H1 (cell line): ENCODE measurements at regions not wholly inside any gene's neighbourhood (a gene's known extent, or its start where the extent isn't known, plus 50 kb on each side); places are given as distances from the start of the nearest gene placed in this dataset.

Source experiments
- CTCF ChIA-PET: fragments of 300-600 bp; sonication (Branson Sonifier 250); formaldehyde crosslinking; loops from one replicate; lab custom pipeline; 2021; ENCODE audit not compliant: partially characterized antibody; lab: Charles Lee
- POLR2A ChIA-PET: fragments of 300-600 bp; sonication (Branson Sonifier 250); formaldehyde crosslinking; loops from one replicate; lab custom pipeline; 2021; ENCODE audit warnings: inconsistent platforms; ENCODE audit not compliant: partially characterized antibody; lab: Charles Lee
- DNase-seq, 2 experiments: peaks; one replicate each; pipeline versions ENCODE4 v3.0.0 to v3.0.0-alpha.2; 2010 to 2022; ENCODE audit warnings: low spot score in 2 of 2, low read depth in 1 of 2, mixed read lengths in 1 of 2
- FAIRE-seq: peaks from 2 replicates; lab custom pipeline; 2011; peaks lifted over from hg19 to GRCh38; lab: Jason Lieb, UNC
- H2AFZ ChIP-seq: 2 replicates; pipeline ENCODE4 v1.8.1; 2012; ENCODE audit warnings: low read length, inconsistent platforms
- H2AK5ac ChIP-seq: 2 replicates; pipeline ENCODE4 v1.6.1; 2013; ENCODE audit warnings: low read depth, low read length
- H2BK120ac ChIP-seq: replicated peaks from 2 replicates; pipeline ENCODE3; 2013; ENCODE audit warnings: low read depth, low read length, inconsistent platforms
- H2BK12ac ChIP-seq: 2 replicates; pipeline ENCODE4 v1.6.1; 2013; ENCODE audit warnings: low read depth, low read length
- H2BK15ac ChIP-seq: 2 replicates; pipeline ENCODE4 v1.6.1; 2013; ENCODE audit warnings: low read length
- H2BK20ac ChIP-seq: 2 replicates; pipeline ENCODE4 v1.6.1; 2013; ENCODE audit warnings: low read length
- H2BK5ac ChIP-seq: 2 replicates; pipeline ENCODE4 v1.6.1; 2013; ENCODE audit warnings: low read depth, low read length
- H3K14ac ChIP-seq: 2 replicates; pipeline ENCODE4 v1.6.1; 2013; ENCODE audit warnings: inconsistent platforms; ENCODE audit not compliant: insufficient read length
- H3K18ac ChIP-seq: 2 replicates; pipeline ENCODE4 v1.6.1; 2013; ENCODE audit warnings: low read length; ENCODE audit errors: extremely low read depth
- H3K23ac ChIP-seq: 2 replicates; pipeline ENCODE4 v1.6.1; 2013; ENCODE audit warnings: inconsistent platforms; ENCODE audit not compliant: insufficient read length
- H3K23me2 ChIP-seq: 2 replicates; pipeline ENCODE4 v1.6.1; 2013; ENCODE audit warnings: low read depth, low read length
- H3K27ac ChIP-seq: 2 replicates; pipeline ENCODE4 v1.6.1; 2011; ENCODE audit warnings: low read depth, low read length, inconsistent platforms
- H3K27me3 ChIP-seq, 4 experiments: replicated peaks in 1 of 4; 1 replicate in 1 of 4; 2 replicates in 3 of 4; pipeline versions ENCODE4 v1.6.1 to v1.8.1; 2011 to 2013; ENCODE audit warnings: low read length in 3 of 4, mild to moderate bottlenecking in 3 of 4, inconsistent platforms in 2 of 4, mixed read lengths in 2 of 4, moderate library complexity in 1 of 4; ENCODE audit not compliant: control insufficient read depth in 3 of 4, insufficient read depth in 3 of 4; ENCODE audit errors: extremely low read depth in 1 of 4
- H3K36me3 ChIP-seq, 4 experiments: 2 replicates each; pipeline versions ENCODE4 v1.6.1 to v1.8.1; 2011 to 2013; ENCODE audit warnings: mild to moderate bottlenecking in 4 of 4, low read length in 3 of 4, moderate library complexity in 2 of 4, control low read depth in 1 of 4, inconsistent platforms in 1 of 4; ENCODE audit not compliant: insufficient read depth in 4 of 4, control insufficient read depth in 2 of 4
- H3K4ac ChIP-seq: replicated peaks from 2 replicates; pipeline ENCODE3; 2013; ENCODE audit warnings: low read length, low read depth, mixed read lengths, inconsistent platforms; ENCODE audit not compliant: insufficient read length
- H3K4me1 ChIP-seq, 4 experiments: replicated peaks in 1 of 4; 1 replicate in 1 of 4; 2 replicates in 3 of 4; pipeline versions ENCODE4 v1.6.1 to v1.8.1; 2011 to 2013; ENCODE audit warnings: low read length in 3 of 4, inconsistent platforms in 2 of 4, mixed read lengths in 1 of 4; ENCODE audit not compliant: insufficient read depth in 4 of 4, control insufficient read depth in 3 of 4
- H3K4me2 ChIP-seq, 2 experiments: 2 replicates each; pipeline versions ENCODE4 v1.6.1 to v1.8.1; 2011 to 2013; ENCODE audit warnings: low read depth in 2 of 2, low read length in 2 of 2, control low read depth in 1 of 2, inconsistent platforms in 1 of 2, mild to moderate bottlenecking in 1 of 2; ENCODE audit not compliant: insufficient read depth in 1 of 2
- H3K4me3 ChIP-seq, 4 experiments: fragments of 200-600, 300-600 bp in 1 of 4; sonication (generic), shearing (Covaris generic), sonication (Bioruptor Twin) in 1 of 4; 2 replicates each; pipeline versions ENCODE4 v1.5.1 to v1.8.1; 2011 to 2016; ENCODE audit warnings: low read length in 4 of 4, low read depth in 3 of 4, control low read depth in 2 of 4, inconsistent platforms in 2 of 4, mild to moderate bottlenecking in 2 of 4, mixed read lengths in 1 of 4, moderate library complexity in 1 of 4; ENCODE audit not compliant: insufficient read depth in 2 of 4; ENCODE audit errors: extremely low read depth in 1 of 4
- H3K56ac ChIP-seq: replicated peaks from 2 replicates; pipeline ENCODE3; 2013; ENCODE audit warnings: low read depth, mild to moderate bottlenecking, mixed read lengths, low read length, inconsistent platforms; ENCODE audit not compliant: insufficient read length
- H3K79me1 ChIP-seq: 2 replicates; pipeline ENCODE4 v1.6.1; 2013; ENCODE audit warnings: low read depth, low read length, control low read depth
- H3K79me2 ChIP-seq, 2 experiments: 2 replicates each; pipeline versions ENCODE4 v1.6.1 to v1.8.1; 2012 to 2013; ENCODE audit warnings: low read length in 2 of 2, mild to moderate bottlenecking in 2 of 2, inconsistent platforms in 1 of 2; ENCODE audit not compliant: insufficient read depth in 2 of 2, control insufficient read depth in 1 of 2
- H3K9ac ChIP-seq, 4 experiments: replicated peaks in 1 of 4; 1 replicate in 1 of 4; 2 replicates in 3 of 4; pipeline versions ENCODE4 v1.6.1 to v1.8.1; 2011 to 2013; ENCODE audit warnings: low read depth in 3 of 4, low read length in 3 of 4, control low read depth in 2 of 4, mild to moderate bottlenecking in 2 of 4, moderate library complexity in 2 of 4, inconsistent platforms in 1 of 4; ENCODE audit errors: extremely low read depth in 1 of 4
- H3K9me3 ChIP-seq, 2 experiments: 2 replicates each; pipeline versions ENCODE4 v1.6.1 to v1.8.1; 2012 to 2013; ENCODE audit warnings: mild to moderate bottlenecking in 2 of 2, moderate library complexity in 2 of 2, control low read depth in 1 of 2, inconsistent platforms in 1 of 2, low read depth in 1 of 2, low read length in 1 of 2, mixed read lengths in 1 of 2; ENCODE audit not compliant: insufficient read depth in 2 of 2
- H4K20me1 ChIP-seq, 2 experiments: replicated peaks in 1 of 2; 2 replicates each; pipeline versions ENCODE3 to v1.8.1; 2011 to 2013; ENCODE audit warnings: inconsistent platforms in 2 of 2, low read length in 2 of 2, mild to moderate bottlenecking in 1 of 2; ENCODE audit not compliant: insufficient read depth in 2 of 2, control insufficient read depth in 1 of 2
- H4K5ac ChIP-seq: 2 replicates; pipeline ENCODE4 v1.6.1; 2013; ENCODE audit warnings: low read length, low read depth, mixed read lengths, inconsistent platforms; ENCODE audit not compliant: insufficient read length
- H4K8ac ChIP-seq: 2 replicates; pipeline ENCODE4 v1.8.0; 2013; ENCODE audit warnings: mild to moderate bottlenecking, moderate library complexity, low read length, inconsistent platforms; ENCODE audit not compliant: insufficient read depth; ENCODE audit errors: extremely low read depth
- H4K91ac ChIP-seq: replicated peaks from 2 replicates; pipeline ENCODE3; 2013; ENCODE audit warnings: low read length, mixed read lengths, inconsistent platforms; ENCODE audit not compliant: insufficient read length
- CBX5 ChIP-seq: fragments of 300-800, 300-1000 bp; sonication (generic); IDR thresholded peaks from 2 replicates; pipeline ENCODE4 v1.7.1; 2016; ENCODE audit warnings: antibody characterized with exemption, low read length, low read depth
- CHD1 ChIP-seq: IDR thresholded peaks from 2 replicates; pipeline ENCODE4 v1.6.1; 2012; ENCODE audit warnings: low read depth, low read length, improper control_type of control experiment
- CREB1 ChIP-seq: IDR thresholded peaks from 2 replicates; pipeline ENCODE4 v1.6.1; 2012; ENCODE audit warnings: inconsistent platforms
- CTBP2 ChIP-seq: IDR thresholded peaks from 2 replicates; pipeline ENCODE4 v1.7.0; 2011; ENCODE audit warnings: borderline replicate concordance, mild to moderate bottlenecking, moderate library complexity, mixed read lengths, low read length; ENCODE audit not compliant: insufficient read depth, insufficient read length
- E2F6 ChIP-seq: IDR thresholded peaks from 2 replicates; pipeline ENCODE4 v1.6.1; 2012; ENCODE audit warnings: inconsistent platforms
- FOSL1 ChIP-seq: IDR thresholded peaks from 2 replicates; pipeline ENCODE4 v1.6.1; 2011; ENCODE audit warnings: mild to moderate bottlenecking, low read depth, low read length, moderate library complexity; ENCODE audit not compliant: insufficient read depth
- HDAC6 ChIP-seq: IDR thresholded peaks from one replicate; pipeline ENCODE4 v1.7.1; 2012; ENCODE audit warnings: low read depth, mild to moderate bottlenecking, inconsistent platforms, low read length, moderate library complexity
- JUND ChIP-seq: IDR thresholded peaks from 2 replicates; pipeline ENCODE4 v1.6.1; 2011; ENCODE audit warnings: mild to moderate bottlenecking, improper control_type of control experiment, low read length
- KDM4A ChIP-seq: IDR thresholded peaks from one replicate; pipeline ENCODE4 v1.7.1; 2012; ENCODE audit warnings: low read depth, mild to moderate bottlenecking, moderate library complexity, low read length, inconsistent platforms; ENCODE audit not compliant: severe bottlenecking
- POLR2A ChIP-seq, 2 experiments: IDR thresholded peaks; 1 replicate in 1 of 2; 2 replicates in 1 of 2; pipeline ENCODE4 v1.6.1; 2011; ENCODE audit warnings: low read depth in 2 of 2, low read length in 2 of 2, mild to moderate bottlenecking in 2 of 2; ENCODE audit errors: control extremely low read depth in 1 of 2
- POLR2AphosphoS5 ChIP-seq: IDR thresholded peaks from 2 replicates; pipeline ENCODE4 v1.6.1; 2011; ENCODE audit warnings: low read depth, low read length
- RAD21 ChIP-seq, 2 experiments: IDR thresholded peaks in 1 of 2; conservative IDR thresholded peaks in 1 of 2; 2 replicates each; pipeline ENCODE4 v1.6.1; 2011; ENCODE audit warnings: low read depth in 2 of 2, low read length in 2 of 2, improper control_type of control experiment in 1 of 2, inconsistent platforms in 1 of 2, mild to moderate bottlenecking in 1 of 2, moderate library complexity in 1 of 2
- SIRT6 ChIP-seq: IDR thresholded peaks from one replicate; pipeline ENCODE4 v1.7.1; 2012; ENCODE audit warnings: low read length, inconsistent platforms
- SP2 ChIP-seq: IDR thresholded peaks from 2 replicates; pipeline ENCODE4 v1.6.1; 2012; ENCODE audit warnings: mild to moderate bottlenecking, low read length, inconsistent platforms
- TAF7 ChIP-seq: optimal IDR thresholded peaks from 2 replicates; pipeline ENCODE3; 2011; ENCODE audit warnings: low read depth, mild to moderate bottlenecking, inconsistent platforms, low read length, moderate library complexity, borderline replicate concordance
- WGBS, 2 experiments: shearing (Covaris generic) in 1 of 2; methylation state at CpG; one replicate each; pipeline versions ENCODE4 v1.1.6 to v1.1.7; 2013 to 2015; ENCODE audit warnings: low lambda C conversion rate in 2 of 2, mixed read lengths in 2 of 2, inconsistent platforms in 1 of 2, low coverage in 1 of 2, missing lambda C conversion rate in 1 of 2; ENCODE audit not compliant: insufficient replicate concordance in 2 of 2, insufficient coverage in 1 of 2, insufficient read length in 1 of 2; ENCODE audit errors: extremely low coverage in 1 of 2, missing lambda C conversion rate in 1 of 2; 5-methylcytosine and 5-hydroxymethylcytosine counted together

- ChIA-PET POLR2A (interaction anchor here (0.6 kb wide), 1 partner anchor 736 kb away, joined by 3 read pairs; no protein-coding TSS in a partner anchor), CTCF (no interaction called here)
- Histone ChIP-seq H3K4me2 (no peak overlapping the region), H4K8ac (no peak overlapping the region), H3K27me3 (no peaks in the 10 kb centered on the region), H2BK15ac (no peak overlapping the region), H4K91ac (no peak overlapping the region), H3K9me3 (no peaks in the 10 kb centered on the region), H3K4me1 (no peaks in the 10 kb centered on the region), H3K14ac (no peak overlapping the region), H3K4ac (no peak overlapping the region), H3K79me2 (no peaks in the 10 kb centered on the region), H3K56ac (no peak overlapping the region), H3K27ac (no peak overlapping the region), H4K20me1 (no peaks in the 10 kb centered on the region), H2BK5ac (no peak overlapping the region), H2BK120ac (no peak overlapping the region), H2AFZ (no peak overlapping the region), H3K9ac (no peak overlapping the region), H2BK20ac (no peak overlapping the region), H2AK5ac (no peak overlapping the region), H3K4me3 (no peak overlapping the region), H3K23me2 (no peaks in the 10 kb centered on the region), H3K79me1 (no peaks in the 10 kb centered on the region), H3K18ac (no peak overlapping the region), H3K36me3 (no peaks in the 10 kb centered on the region), H3K23ac (no peak overlapping the region), H2BK12ac (no peak overlapping the region), H4K5ac (no peak overlapping the region)
- FAIRE-seq, result no peak
- no peak for DNase-seq
- 92% methylated on average over 1 of the region's 1 CpG; no CpG with 5 or more reads in 1 of the 2 experiments for WGBS, 2 experiments
- TF ChIP-seq POLR2A (IDR thresholded peaks at IDR 0.05; ENCODE audit: control extremely low read depth in 1 of 2, low read depth in 2 of 2, low read length in 2 of 2), result no peak
- TF ChIP-seq CHD1, result no peak
- TF ChIP-seq TAF7, result no peak
- no peak for TF ChIP-seq E2F6
- no peak for TF ChIP-seq CTBP2
- no peak for TF ChIP-seq FOSL1
- no peak for TF ChIP-seq HDAC6
- no peak for TF ChIP-seq CBX5
- no peak for TF ChIP-seq POLR2AphosphoS5
- TF ChIP-seq SIRT6, result no peak
- TF ChIP-seq RAD21 (IDR thresholded peaks at IDR 0.05 in 1 of 2, conservative IDR thresholded peaks at IDR 0.05 in 1 of 2; ENCODE audit: low read depth in 2 of 2, low read length in 2 of 2), result no peak
- TF ChIP-seq JUND, result no peak
- TF ChIP-seq CREB1, result no peak
- TF ChIP-seq KDM4A, result no peak
- TF ChIP-seq SP2, result no peak
These were observed 736.8 kb downstream of the DIPK2A start for GRCh38 chr3:144708437-144708836.
